H1 (cell line): ENCODE measurements at regions not wholly inside any gene's neighbourhood (a gene's known extent, or its start where the extent isn't known, plus 50 kb on each side); places are given as distances from the start of the nearest gene placed in this dataset.

Experiments used
- ASH2L ChIP-seq: fragments of 200-600, 300-600 bp; sonication (generic); IDR thresholded peaks from one replicate; pipeline ENCODE4 v1.7.1; 2017; ENCODE audit warnings: low read length
- ATF3 ChIP-seq: IDR thresholded peaks from 2 replicates; pipeline ENCODE4 v1.6.1; 2011; ENCODE audit warnings: low read depth, mild to moderate bottlenecking, low read length; ENCODE audit not compliant: insufficient read depth
- CHD7 ChIP-seq: fragments of 300-600 bp; sonication (generic); IDR thresholded peaks from 2 replicates; pipeline ENCODE4 v1.7.1; 2012; ENCODE audit warnings: low read length, moderate library complexity, mild to moderate bottlenecking, inconsistent platforms; ENCODE audit not compliant: insufficient replicate concordance
- EGR1 ChIP-seq: IDR thresholded peaks from 2 replicates; pipeline ENCODE4 v1.6.1; 2011; ENCODE audit warnings: low read depth, low read length, borderline replicate concordance
- RAD21 ChIP-seq, 2 experiments: IDR thresholded peaks in 1 of 2; conservative IDR thresholded peaks in 1 of 2; 2 replicates each; pipeline ENCODE4 v1.6.1; 2011; ENCODE audit warnings: low read depth in 2 of 2, low read length in 2 of 2, improper control_type of control experiment in 1 of 2, inconsistent platforms in 1 of 2, mild to moderate bottlenecking in 1 of 2, moderate library complexity in 1 of 2
- SUZ12 ChIP-seq: fragments of 200-600 bp; sonication (generic); IDR thresholded peaks from 2 replicates; pipeline ENCODE4 v1.6.1; 2012; ENCODE audit warnings: mild to moderate bottlenecking, inconsistent platforms, low read length, moderate library complexity, mixed read lengths

GRCh38 chr3:184456476-184456875 lies 76.6 kb downstream of the CHRD start (continued):
- TF ChIP-seq ATF3 (no peak), SUZ12 (no peak), ASH2L (no peak), CHD7 (no peak), EGR1 (no peak), RAD21 (IDR thresholded peaks at IDR 0.05 in 1 of 2, conservative IDR thresholded peaks at IDR 0.05 in 1 of 2; ENCODE audit: low read depth in 2 of 2, low read length in 2 of 2) (no peak)
